ENCODE measurements at regions not wholly inside any gene's neighbourhood (a gene's known extent, or its start where the extent isn't known, plus 50 kb on each side); places are given as distances from the start of the nearest gene placed in this dataset.

DNA sequence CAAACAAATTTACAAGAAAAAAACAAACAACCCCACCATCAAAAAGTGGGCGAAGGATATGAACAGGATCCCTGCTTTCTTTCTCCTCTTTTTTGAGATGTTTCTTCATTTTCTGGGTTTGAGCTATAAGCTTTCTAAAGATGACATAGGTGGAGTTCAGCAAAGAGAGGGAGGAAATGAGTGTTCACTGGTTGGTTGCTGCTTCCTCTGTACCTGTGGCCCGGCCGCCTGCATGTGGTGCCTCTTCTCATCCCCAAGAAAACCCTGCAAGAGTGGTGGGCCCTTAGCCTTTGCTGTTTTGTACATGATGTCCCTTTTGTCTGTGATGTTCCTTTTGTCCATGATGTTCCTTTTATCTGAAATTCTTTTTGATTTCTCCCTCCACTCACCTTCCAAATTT is 178.4 kb upstream of the SERP2 start:
- TF ChIP-seq CREB1 (IDR thresholded peaks at IDR 0.05; ENCODE audit: low read depth) (no peak), ZBTB7A (IDR thresholded peaks at IDR 0.05; ENCODE audit: low read depth) (no peak), YY1 (IDR thresholded peaks at IDR 0.05; ENCODE audit: low read depth) (no peak), CEBPB (IDR thresholded peaks at IDR 0.05) (no peak), REST (IDR thresholded peaks at IDR 0.05; ENCODE audit: low read depth) (no peak), EGR1 (IDR thresholded peaks at IDR 0.05) (no peak), NFIC (IDR thresholded peaks at IDR 0.05) (no peak), TCF12 (IDR thresholded peaks at IDR 0.05; ENCODE audit: low read depth) (no peak), TAF1 (IDR thresholded peaks at IDR 0.05; ENCODE audit: low read depth) (no peak)
- TF ChIP-seq, protein P1, sequence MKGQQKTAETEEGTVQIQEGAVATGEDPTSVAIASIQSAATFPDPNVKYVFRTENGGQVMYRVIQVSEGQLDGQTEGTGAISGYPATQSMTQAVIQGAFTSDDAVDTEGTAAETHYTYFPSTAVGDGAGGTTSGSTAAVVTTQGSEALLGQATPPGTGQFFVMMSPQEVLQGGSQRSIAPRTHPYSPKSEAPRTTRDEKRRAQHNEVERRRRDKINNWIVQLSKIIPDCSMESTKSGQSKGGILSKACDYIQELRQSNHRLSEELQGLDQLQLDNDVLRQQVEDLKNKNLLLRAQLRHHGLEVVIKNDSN (IDR thresholded peaks at IDR 0.05), result no peak

DNA sequence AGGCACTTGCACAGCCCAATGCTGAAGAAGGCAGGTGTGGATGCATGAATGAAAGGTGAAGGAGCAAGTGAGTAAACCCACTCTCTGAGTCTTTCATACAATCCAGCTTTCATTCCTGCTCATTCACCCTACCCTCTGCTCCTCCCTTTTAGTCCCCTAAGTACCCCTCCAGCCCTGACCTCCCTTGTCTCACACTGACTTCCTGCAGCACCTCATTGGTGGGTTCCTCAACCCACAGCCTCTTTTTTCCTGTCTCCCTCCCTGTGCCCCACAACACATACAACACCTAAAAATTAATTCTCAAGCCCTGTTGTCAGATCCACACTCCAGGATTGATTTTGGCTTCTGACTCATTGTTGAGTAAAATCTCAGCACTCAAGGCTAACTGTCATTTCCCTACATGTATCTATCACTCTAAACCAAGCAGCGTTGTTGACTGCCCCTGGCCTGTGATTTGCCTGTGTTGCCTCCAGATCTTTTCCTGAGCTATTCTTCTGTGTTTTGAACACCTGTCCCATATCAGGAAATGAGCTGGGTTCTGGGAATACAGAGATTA is 177.3 kb upstream of the SERP2 start:
- TF ChIP-seq EGR1 (IDR thresholded peaks at IDR 0.05), result no peak
- no peak for TF ChIP-seq CREB1 (IDR thresholded peaks at IDR 0.05; ENCODE audit: low read depth)
- no peak for TF ChIP-seq CEBPB (IDR thresholded peaks at IDR 0.05)
- no peak for TF ChIP-seq REST (IDR thresholded peaks at IDR 0.05; ENCODE audit: low read depth)
- TF ChIP-seq EP300 (IDR thresholded peaks at IDR 0.05; ENCODE audit: borderline replicate concordance), result no peak
- TF ChIP-seq YY1 (IDR thresholded peaks at IDR 0.05; ENCODE audit: low read depth), result no peak

DNA sequence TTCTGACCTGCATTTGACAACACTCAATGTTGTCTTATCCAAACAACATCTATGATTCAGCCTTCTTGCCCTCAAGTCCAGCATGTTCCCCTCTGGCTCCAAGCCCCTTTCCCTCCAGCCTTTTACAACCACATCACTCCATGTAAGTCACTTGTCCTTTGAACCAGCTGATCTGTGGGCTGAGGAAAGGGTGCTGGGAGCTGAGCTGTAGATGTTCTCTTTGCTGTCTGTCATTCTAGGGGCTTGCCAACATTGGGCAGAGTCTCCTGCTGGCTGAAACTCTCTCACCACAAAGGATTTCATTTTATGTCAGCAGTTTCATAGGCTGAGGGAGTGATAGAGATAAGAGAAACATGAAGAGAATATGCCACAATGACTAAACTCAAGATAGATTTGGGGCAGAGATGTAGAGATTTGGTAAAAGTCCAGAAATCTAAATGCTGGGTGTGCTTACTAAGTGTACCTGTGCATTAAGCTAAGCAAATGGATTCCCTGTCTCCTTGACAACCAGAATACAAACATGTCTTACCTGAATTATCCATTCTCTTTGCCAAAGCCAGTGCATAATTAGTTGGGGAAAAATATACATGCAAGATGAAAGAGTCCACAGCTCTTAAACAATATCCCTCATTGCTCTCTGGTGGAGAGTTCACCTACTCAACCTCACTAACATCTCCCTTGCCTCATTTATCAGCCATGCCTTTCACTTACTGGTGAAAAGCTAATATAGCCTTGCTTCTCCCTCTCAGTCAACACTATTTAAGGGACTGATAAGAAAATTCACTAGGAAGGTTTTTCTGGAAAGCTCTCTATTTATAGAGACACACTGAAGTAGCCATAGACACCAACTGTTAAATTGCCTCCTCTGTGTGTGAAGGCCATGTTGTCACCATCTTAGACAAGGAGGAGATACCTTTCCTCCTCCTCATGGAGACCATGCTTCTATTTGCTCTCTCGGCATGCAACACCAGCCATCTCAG is 175.5 kb upstream of the SERP2 start:
- TF ChIP-seq REST (IDR thresholded peaks at IDR 0.05; ENCODE audit: low read depth) (no peak), YY1 (IDR thresholded peaks at IDR 0.05; ENCODE audit: low read depth) (no peak), RAD21 (IDR thresholded peaks at IDR 0.05; ENCODE audit: low read depth) (no peak), ZBTB7A (IDR thresholded peaks at IDR 0.05; ENCODE audit: low read depth) (no peak), TEAD4 (IDR thresholded peaks at IDR 0.05) (no peak), CREB1 (IDR thresholded peaks at IDR 0.05; ENCODE audit: low read depth) (no peak), TAF1 (IDR thresholded peaks at IDR 0.05; ENCODE audit: low read depth) (no peak), EGR1 (IDR thresholded peaks at IDR 0.05) (no peak), EP300 (IDR thresholded peaks at IDR 0.05; ENCODE audit: borderline replicate concordance) (no peak), FOXM1 (IDR thresholded peaks at IDR 0.05; ENCODE audit: borderline replicate concordance, low read depth) (no peak), NFIC (IDR thresholded peaks at IDR 0.05) (no peak), CEBPB (IDR thresholded peaks at IDR 0.05) (no peak), TCF12 (IDR thresholded peaks at IDR 0.05; ENCODE audit: low read depth) (no peak), MAX (IDR thresholded peaks at IDR 0.05) (no peak)
- TF ChIP-seq, protein P1 (IDR thresholded peaks at IDR 0.05), result no peak

- TF ChIP-seq EGR1 (IDR thresholded peaks at IDR 0.05) (no peak), NFIC (IDR thresholded peaks at IDR 0.05) (no peak), MAX (IDR thresholded peaks at IDR 0.05) (no peak), REST (IDR thresholded peaks at IDR 0.05; ENCODE audit: low read depth) (no peak), EP300 (IDR thresholded peaks at IDR 0.05; ENCODE audit: borderline replicate concordance) (no peak), ZBTB7A (IDR thresholded peaks at IDR 0.05; ENCODE audit: low read depth) (no peak), CEBPB (IDR thresholded peaks at IDR 0.05) (no peak), YY1 (IDR thresholded peaks at IDR 0.05; ENCODE audit: low read depth) (no peak), CREB1 (IDR thresholded peaks at IDR 0.05; ENCODE audit: low read depth) (no peak), RAD21 (IDR thresholded peaks at IDR 0.05; ENCODE audit: low read depth) (no peak), FOXM1 (IDR thresholded peaks at IDR 0.05; ENCODE audit: borderline replicate concordance, low read depth) (no peak), TCF12 (IDR thresholded peaks at IDR 0.05; ENCODE audit: low read depth) (no peak), TEAD4 (IDR thresholded peaks at IDR 0.05) (no peak), TAF1 (IDR thresholded peaks at IDR 0.05; ENCODE audit: low read depth) (no peak)
- TF ChIP-seq, protein P1 (IDR thresholded peaks at IDR 0.05), result no peak
Observed at GRCh38 chr13:44198826-44199225, 174.8 kb upstream of the SERP2 start.
